GM08714 (cell line): ENCODE measurements at regions not wholly inside any gene's neighbourhood (a gene's known extent, or its start where the extent isn't known, plus 50 kb on each side); places are given as distances from the start of the nearest gene placed in this dataset.

Experiments used
- H3K4me3 ChIP-seq: fragments of 200-500 bp; sonication (Bioruptor generic); 2 replicates; pipeline ENCODE4 v1.5.1; 2014; ENCODE audit warnings: mild to moderate bottlenecking, low read length, inconsistent platforms
- ZNF274 ChIP-seq: IDR thresholded peaks from 2 replicates; pipeline ENCODE4 v1.6.1; 2012; ENCODE audit warnings: mild to moderate bottlenecking, low read depth, low read length

- no peak overlapping the region for H3K4me3 ChIP-seq
- no peak for TF ChIP-seq ZNF274
These were observed 136.4 kb upstream of the CMC1 start for GRCh38 chr3:28104896-28105534.

- no peak overlapping the region for H3K4me3 ChIP-seq
- TF ChIP-seq ZNF274, result no peak
These were observed 131.6 kb upstream of the CMC1 start for GRCh38 chr3:28109829-28110228.

GRCh38 chr3:28110869-28111268 lies 130.6 kb upstream of the CMC1 start:
- TF ChIP-seq ZNF274, result no peak
- no peak overlapping the region for H3K4me3 ChIP-seq

- TF ChIP-seq ZNF274, result no peak
- no peak overlapping the region for H3K4me3 ChIP-seq
These were observed 126.5 kb upstream of the CMC1 start for GRCh38 chr3:28114893-28115292.

GRCh38 chr3:28115316-28115715 lies 126.1 kb upstream of the CMC1 start:
- no peak overlapping the region for H3K4me3 ChIP-seq
- no peak for TF ChIP-seq ZNF274

- TF ChIP-seq ZNF274, result no peak
- no peak overlapping the region for H3K4me3 ChIP-seq
These were observed 123.8 kb upstream of the CMC1 start for GRCh38 chr3:28117598-28117997.

- H3K4me3 ChIP-seq, result no peak overlapping the region
- no peak for TF ChIP-seq ZNF274
These were observed 123.3 kb upstream of the CMC1 start for GRCh38 chr3:28118087-28118486.

GRCh38 chr3:28122227-28122626 lies 119.2 kb upstream of the CMC1 start:
- H3K4me3 ChIP-seq, result no peak overlapping the region
- TF ChIP-seq ZNF274, result no peak

- no peak for TF ChIP-seq ZNF274
- no peak overlapping the region for H3K4me3 ChIP-seq
These were observed 116.5 kb upstream of the CMC1 start for GRCh38 chr3:28124882-28125281.

- H3K4me3 ChIP-seq, result no peak overlapping the region
- TF ChIP-seq ZNF274, result no peak
These were observed 116.1 kb upstream of the CMC1 start for GRCh38 chr3:28125342-28125741.

- H3K4me3 ChIP-seq, result no peak overlapping the region
- no peak for TF ChIP-seq ZNF274
These were observed 110.6 kb upstream of the CMC1 start for GRCh38 chr3:28130836-28131235.

- no peak overlapping the region for H3K4me3 ChIP-seq
These were observed 108.5 kb upstream of the CMC1 start for GRCh38 chr3:28132941-28133340.

GRCh38 chr3:28134198-28134597 lies 107.2 kb upstream of the CMC1 start:
- no peak overlapping the region for H3K4me3 ChIP-seq
- no peak for TF ChIP-seq ZNF274

More at GRCh38 chr3:28132941-28133340, 108.5 kb upstream of the CMC1 start:
- no peak for TF ChIP-seq ZNF274

- no peak for TF ChIP-seq ZNF274
- H3K4me3 ChIP-seq, result no peak overlapping the region
These were observed 106.5 kb upstream of the CMC1 start for GRCh38 chr3:28134792-28135375.

- no peak for TF ChIP-seq ZNF274
These were observed 104.7 kb upstream of the CMC1 start for GRCh38 chr3:28136607-28137216.

GRCh38 chr3:28138043-28138610 lies 103.3 kb upstream of the CMC1 start:
- no peak for TF ChIP-seq ZNF274
- no peak overlapping the region for H3K4me3 ChIP-seq

More at GRCh38 chr3:28136607-28137216, 104.7 kb upstream of the CMC1 start:
- no peak overlapping the region for H3K4me3 ChIP-seq
